ENCODE measurements at regions not wholly inside any gene's neighbourhood (a gene's known extent, or its start where the extent isn't known, plus 50 kb on each side); places are given as distances from the start of the nearest gene placed in this dataset.

DNA sequence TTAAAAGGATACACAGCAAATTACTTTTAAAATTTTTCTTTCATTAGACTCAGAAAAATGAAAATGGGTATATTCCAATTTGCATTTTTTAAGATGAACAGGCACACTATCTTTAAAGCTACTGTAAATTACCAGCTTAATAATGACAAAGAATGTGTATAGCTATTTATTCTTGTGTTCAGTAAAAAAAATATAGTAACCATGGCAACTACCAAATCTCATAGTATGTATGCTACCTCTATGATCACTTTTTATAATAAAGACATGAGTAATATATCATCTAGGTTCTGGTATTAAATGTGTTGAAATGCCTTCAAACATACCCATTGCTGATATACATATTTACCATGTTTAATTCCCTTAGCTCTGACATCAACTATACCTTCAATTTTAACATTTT is 383.2 kb downstream of the FOXG1 start:
- H2BK15ac ChIP-seq (ENCODE audit: low read depth, low read length): no peak overlapping the region
- H3K4me3 ChIP-seq (ENCODE audit: insufficient read depth, low read depth, low read length): no peak overlapping the region
- dilution Hi-C loops (cut with HindIII; ENCODE audit: low sequenced_read_pairs, unreplicated experiment): no loop called here
- no peak overlapping the region for H3K27ac ChIP-seq (ENCODE audit: insufficient read depth, low read length)
- DNase-seq (no peak), ATAC-seq (ENCODE audit: low read depth) (no peak)
- H2BK5ac ChIP-seq (ENCODE audit: low read depth, low read length, poor library complexity, severe bottlenecking): no peak overlapping the region
- no peak overlapping the region for H2AK9ac ChIP-seq (replicated peaks; ENCODE audit: low read depth, low read length, poor library complexity)
- H3K9me1 ChIP-seq (ENCODE audit: insufficient read depth, low read length): no peaks in the 10 kb centered on the region
- in situ Hi-C loops (cut with MboI; ENCODE audit: low sequenced_read_pairs): no loop called here
- TF ChIP-seq, protein P1, sequence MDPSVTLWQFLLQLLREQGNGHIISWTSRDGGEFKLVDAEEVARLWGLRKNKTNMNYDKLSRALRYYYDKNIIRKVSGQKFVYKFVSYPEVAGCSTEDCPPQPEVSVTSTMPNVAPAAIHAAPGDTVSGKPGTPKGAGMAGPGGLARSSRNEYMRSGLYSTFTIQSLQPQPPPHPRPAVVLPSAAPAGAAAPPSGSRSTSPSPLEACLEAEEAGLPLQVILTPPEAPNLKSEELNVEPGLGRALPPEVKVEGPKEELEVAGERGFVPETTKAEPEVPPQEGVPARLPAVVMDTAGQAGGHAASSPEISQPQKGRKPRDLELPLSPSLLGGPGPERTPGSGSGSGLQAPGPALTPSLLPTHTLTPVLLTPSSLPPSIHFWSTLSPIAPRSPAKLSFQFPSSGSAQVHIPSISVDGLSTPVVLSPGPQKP (IDR thresholded peaks at IDR 0.05; ENCODE audit: borderline replicate concordance, low read depth, low read length): no peak
- no peak for TF ChIP-seq FOS (IDR thresholded peaks at IDR 0.05; ENCODE audit: low read depth, low read length)
- TF ChIP-seq, protein P2, sequence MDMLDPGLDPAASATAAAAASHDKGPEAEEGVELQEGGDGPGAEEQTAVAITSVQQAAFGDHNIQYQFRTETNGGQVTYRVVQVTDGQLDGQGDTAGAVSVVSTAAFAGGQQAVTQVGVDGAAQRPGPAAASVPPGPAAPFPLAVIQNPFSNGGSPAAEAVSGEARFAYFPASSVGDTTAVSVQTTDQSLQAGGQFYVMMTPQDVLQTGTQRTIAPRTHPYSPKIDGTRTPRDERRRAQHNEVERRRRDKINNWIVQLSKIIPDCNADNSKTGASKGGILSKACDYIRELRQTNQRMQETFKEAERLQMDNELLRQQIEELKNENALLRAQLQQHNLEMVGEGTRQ (IDR thresholded peaks at IDR 0.05; ENCODE audit: low read depth, low read length): no peak
- TF ChIP-seq MAFK (IDR thresholded peaks at IDR 0.05; ENCODE audit: low read depth, low read length): no peak
- no peak for TF ChIP-seq POLR2A (IDR thresholded peaks at IDR 0.05; ENCODE audit: low read depth, low read length)
- no peak for TF ChIP-seq RCOR1 (IDR thresholded peaks at IDR 0.05; ENCODE audit: insufficient replicate concordance, low read length)
- intact Hi-C loops (cut with micrococcal nuclease): no loop called here
- ChIA-PET POLR2A (ENCODE audit: unreplicated experiment) (no interaction called here), CTCF (no interaction called here)
- H3K4me1 ChIP-seq (ENCODE audit: control insufficient read depth, insufficient read depth, low read length): no peaks in the 10 kb centered on the region
- H3K36me3 ChIP-seq (ENCODE audit: control insufficient read depth, insufficient read depth, low read length): no peaks in the 10 kb centered on the region
- H2BK20ac ChIP-seq (ENCODE audit: low read depth, low read length): no peak overlapping the region
- H3K4ac ChIP-seq (ENCODE audit: low read depth, low read length): no peak overlapping the region
- no TSS peak for BruUV-seq (replicated peaks)
- H3K56ac ChIP-seq (ENCODE audit: extremely low read depth, insufficient read depth, low read length): no peak overlapping the region
- H4K91ac ChIP-seq (ENCODE audit: insufficient read depth, low read depth, low read length): no peak overlapping the region
- no peaks in the 10 kb centered on the region for H3K79me1 ChIP-seq (ENCODE audit: low read depth in 1 of 2, low read length in 2 of 2)
- no peak overlapping the region for H3K14ac ChIP-seq (replicated peaks; ENCODE audit: low read depth, low read length)
- H3K18ac ChIP-seq (ENCODE audit: low read depth, low read length): no peak overlapping the region
- H4K8ac ChIP-seq (ENCODE audit: low read depth in 2 of 2, low read length in 2 of 2): no peak overlapping the region
- no peak overlapping the region for H3K4me2 ChIP-seq (ENCODE audit: low read depth, low read length)
- H3K9ac ChIP-seq (ENCODE audit: low read depth, low read length): no peak overlapping the region
- no peaks in the 10 kb centered on the region for H3K9me3 ChIP-seq (ENCODE audit: control insufficient read depth, insufficient read depth, low read length)
- H4K5ac ChIP-seq (ENCODE audit: low read depth, low read length): no peak overlapping the region
- H3K23ac ChIP-seq (ENCODE audit: low read depth, low read length): no peak overlapping the region
- no peaks in the 10 kb centered on the region for H3K27me3 ChIP-seq (ENCODE audit: control insufficient read depth, insufficient read depth, low read length)
- no peak overlapping the region for H2BK120ac ChIP-seq (ENCODE audit: low read depth, low read length)
- H2AFZ ChIP-seq (replicated peaks; ENCODE audit: low read length, poor library complexity): no peak overlapping the region
- H2AK5ac ChIP-seq (ENCODE audit: low read depth, low read length): no peak overlapping the region
- H4K20me1 ChIP-seq (ENCODE audit: insufficient read depth, low read length): no peaks in the 10 kb centered on the region

Data from IMR-90 (cell line).